VCaP (cell line): ENCODE measurements at regions not wholly inside any gene's neighbourhood (a gene's known extent, or its start where the extent isn't known, plus 50 kb on each side); places are given as distances from the start of the nearest gene placed in this dataset.

ENCODE experiments used
- H3K27ac ChIP-seq: fragments of 450-650 bp; 2 replicates; pipeline ENCODE4 v1.5.1; 2017
- TF ChIP-seq, protein P1 (sequence below): fragments of 450-650 bp; conservative IDR thresholded peaks from 2 replicates; pipeline ENCODE4 v1.5.1; 2017; ENCODE audit warnings: mild to moderate bottlenecking, moderate library complexity

DNA sequence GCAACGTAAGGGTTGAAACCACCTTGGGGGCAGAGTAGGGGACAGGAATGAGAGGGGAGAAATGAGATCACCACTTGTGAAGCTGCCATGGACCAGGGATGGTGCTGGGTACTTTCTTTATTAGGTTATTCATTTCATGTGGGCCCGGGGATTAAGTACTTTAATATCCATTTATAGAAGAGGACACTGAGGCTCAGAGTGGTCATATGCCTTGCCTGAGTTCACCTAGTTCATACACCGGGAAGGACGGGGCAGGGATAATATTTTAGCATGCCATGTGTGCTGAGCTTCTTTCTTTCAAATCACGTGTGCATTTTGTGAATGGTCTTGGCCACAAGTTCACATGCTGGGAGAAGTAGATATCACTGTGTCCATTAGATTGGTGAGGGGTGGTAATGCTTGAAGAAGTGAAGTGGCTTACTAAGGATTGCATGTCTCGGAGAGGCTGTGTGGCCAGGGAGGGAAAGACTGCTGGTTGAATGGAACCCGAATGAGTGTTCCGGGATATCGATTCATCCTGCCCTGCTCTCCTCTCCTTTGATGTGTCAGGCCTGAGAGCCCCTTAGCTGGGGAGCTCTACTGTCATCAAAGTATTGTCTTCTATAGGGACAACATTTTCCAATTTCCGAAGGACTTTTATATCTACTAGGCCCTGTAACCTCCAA, 187.1 kb downstream of the MYCN start:
- no peak overlapping the region for H3K27ac ChIP-seq
- TF ChIP-seq, protein P1, sequence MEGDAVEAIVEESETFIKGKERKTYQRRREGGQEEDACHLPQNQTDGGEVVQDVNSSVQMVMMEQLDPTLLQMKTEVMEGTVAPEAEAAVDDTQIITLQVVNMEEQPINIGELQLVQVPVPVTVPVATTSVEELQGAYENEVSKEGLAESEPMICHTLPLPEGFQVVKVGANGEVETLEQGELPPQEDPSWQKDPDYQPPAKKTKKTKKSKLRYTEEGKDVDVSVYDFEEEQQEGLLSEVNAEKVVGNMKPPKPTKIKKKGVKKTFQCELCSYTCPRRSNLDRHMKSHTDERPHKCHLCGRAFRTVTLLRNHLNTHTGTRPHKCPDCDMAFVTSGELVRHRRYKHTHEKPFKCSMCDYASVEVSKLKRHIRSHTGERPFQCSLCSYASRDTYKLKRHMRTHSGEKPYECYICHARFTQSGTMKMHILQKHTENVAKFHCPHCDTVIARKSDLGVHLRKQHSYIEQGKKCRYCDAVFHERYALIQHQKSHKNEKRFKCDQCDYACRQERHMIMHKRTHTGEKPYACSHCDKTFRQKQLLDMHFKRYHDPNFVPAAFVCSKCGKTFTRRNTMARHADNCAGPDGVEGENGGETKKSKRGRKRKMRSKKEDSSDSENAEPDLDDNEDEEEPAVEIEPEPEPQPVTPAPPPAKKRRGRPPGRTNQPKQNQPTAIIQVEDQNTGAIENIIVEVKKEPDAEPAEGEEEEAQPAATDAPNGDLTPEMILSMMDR: no peak

DNA sequence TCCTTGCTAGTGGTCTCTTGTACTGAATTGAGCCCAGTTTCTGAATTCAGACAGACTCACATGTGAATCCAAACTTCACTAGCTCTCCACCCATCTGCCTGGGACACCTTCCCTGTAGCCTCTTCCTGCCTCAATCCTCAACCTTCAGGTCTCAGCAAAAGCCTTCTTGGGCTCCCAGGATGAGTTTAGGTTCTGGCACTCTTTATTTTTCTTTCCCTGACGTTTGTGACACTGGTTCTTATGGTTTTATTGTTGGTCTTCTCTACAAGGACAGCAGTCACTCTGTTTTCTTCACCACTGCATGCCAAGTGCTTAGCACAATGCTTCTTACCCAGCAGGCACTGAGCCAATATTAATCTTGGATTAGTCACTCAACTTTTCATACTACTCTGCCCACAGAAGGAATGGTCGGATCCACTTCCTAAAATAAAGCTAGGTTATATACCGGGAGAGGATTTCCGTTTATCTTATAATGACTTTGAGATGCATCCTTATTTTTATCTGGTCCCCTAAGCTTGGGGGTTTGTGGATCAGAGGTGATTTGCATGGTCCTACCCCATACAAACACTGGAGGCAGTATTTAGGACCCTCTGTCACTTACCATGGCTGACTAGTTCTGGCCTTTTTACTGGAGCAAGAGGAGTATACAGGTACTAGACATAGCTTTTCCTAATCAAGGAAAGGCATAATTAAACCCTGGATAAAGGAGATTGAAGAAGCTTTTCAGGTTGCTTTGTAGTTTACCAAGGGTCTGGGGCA, 186.3 kb downstream of the MYCN start:
- no peak overlapping the region for H3K27ac ChIP-seq
- TF ChIP-seq, protein P1: no peak

DNA sequence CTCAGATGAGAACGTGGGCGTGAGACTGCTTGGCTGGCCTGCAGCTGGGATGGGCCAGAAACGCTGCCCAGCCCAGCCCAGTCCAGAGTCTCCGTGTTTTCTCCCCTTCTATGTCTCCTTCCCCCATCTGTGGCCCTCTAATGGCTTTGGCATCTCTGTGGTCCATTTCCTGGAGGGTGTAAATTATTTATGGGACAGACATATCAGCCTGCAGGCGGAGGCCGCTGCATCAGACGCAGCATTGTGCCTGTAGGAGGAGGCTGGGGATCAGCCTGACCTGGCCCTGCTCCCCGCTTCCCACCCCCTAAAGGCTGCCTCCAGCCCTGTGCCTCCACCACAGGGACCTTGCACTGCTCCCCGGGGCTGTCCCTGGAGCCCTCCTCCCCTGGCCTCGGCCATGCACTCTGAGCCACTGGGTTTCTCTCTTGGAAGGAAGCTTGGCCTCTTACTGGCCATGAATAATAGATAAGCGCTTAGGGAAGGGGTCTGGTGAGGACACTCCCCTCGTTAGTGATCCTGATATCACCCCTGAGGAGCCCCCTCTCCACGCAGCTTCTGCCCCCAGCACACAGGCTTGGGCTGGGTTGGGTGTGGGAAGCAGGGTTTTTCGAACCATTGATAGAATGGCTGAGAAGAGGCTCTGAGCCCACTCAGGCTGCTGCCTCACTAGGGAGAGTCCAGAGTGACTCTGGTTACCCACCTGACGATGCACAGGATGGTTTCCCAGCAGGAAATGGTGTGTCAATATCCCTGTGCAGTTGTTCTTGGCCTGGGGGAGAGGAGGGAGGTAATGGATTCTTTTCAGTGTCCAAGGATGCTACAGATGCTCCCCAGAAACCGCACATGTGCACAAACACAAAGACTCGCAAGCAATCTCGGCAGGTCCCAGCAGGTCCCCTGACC, 185.5 kb downstream of the MYCN start:
- no peak overlapping the region for H3K27ac ChIP-seq
- TF ChIP-seq, protein P1: no peak

DNA sequence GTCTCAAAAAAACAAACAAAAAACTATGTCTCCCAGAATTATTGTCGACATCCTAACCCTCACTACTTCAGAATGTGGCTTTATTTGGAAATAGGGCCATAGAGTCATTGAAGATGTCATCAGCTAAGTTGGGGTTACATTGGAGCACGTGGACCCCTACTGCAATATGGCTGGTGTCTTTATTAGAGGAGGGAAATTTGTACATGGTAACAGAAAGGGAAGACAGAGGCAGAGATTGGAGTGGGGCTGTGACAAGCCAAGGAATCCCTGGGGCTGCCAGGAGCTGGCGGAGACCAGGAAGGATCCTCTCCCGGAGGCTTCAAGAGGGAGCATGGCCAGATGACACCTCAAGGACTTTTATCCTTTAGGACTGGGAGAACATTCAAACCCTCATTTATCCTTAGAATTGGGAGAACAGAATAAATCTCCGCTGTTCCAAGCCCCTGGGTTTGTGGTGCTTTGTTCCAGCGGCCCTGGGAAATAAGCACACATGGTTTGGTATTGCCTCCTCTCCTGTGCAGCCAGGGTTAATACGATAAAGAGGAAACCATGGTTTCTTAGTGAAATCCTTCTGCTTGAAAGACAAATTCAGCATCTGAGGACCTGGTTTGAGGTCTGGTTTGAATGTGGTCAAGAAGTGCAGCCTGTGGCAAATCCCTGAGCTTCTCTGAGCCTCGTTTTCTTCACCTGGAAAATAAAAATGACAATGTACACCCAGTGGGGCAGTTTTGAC, 184.7 kb downstream of the MYCN start:
- H3K27ac ChIP-seq: no peak overlapping the region
- TF ChIP-seq, protein P1: no peak

DNA sequence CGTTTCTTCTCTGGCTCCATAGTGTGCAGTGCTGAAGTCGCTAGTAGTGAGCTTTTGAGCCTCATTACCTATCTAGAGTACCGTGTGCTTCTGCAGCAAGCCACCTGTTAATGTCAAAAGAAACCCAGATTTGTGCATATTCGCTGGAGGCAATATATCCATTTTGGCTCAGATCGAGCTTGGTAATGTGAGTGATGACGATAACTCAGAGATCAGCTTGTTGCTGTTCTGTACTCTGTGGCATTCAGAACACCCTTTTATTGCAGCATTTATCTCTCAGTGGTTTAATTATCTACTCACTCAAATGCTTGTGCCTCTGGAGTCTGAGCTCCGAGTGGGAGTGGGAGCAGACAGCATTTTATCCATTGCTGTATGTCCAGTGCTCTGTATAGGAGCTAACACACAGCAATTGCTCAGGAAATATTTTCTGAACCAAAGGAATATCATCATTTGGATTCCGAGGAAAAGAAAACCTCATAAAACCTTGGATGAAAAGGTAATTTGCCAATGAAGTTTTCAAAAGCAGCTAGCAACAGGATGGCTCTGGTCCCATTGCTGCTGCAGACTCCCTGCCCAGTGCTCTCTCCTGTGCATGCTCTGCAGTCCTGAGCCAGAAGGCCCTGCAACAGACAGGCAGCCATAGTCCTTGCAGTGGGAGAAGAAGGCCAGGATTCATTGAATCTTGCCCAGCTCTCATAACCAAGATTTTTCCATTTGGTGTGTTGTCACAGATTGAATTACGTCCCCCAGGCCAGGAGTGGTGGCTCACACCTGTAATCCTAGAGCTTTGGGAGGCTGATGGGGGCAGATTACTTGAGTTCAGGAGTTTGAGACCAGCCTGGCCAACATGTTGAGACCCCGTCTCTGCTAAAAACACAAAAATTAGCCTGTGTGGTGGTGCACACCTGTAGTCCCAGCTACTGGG, 183.8 kb downstream of the MYCN start:
- no peak overlapping the region for H3K27ac ChIP-seq
- TF ChIP-seq, protein P1: no peak

DNA sequence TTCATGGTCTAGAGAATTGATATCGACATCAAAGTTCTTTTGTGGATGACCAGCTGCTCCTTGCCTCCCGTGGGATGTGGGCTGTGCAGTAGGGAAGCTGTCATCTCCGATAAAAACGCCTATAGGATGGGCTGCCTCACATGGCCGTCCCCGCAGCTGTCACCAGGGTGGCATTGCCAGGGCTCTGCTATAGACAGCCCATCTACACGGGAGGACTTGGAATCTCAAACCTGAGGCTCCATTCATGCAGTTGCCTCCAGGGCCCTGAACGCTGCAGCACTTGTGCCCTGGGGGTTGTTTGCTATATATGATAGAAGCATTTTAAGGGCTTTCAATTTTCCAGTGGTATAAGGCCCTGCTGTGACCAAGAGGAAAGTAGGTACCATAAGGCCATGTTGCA, 183.1 kb downstream of the MYCN start:
- TF ChIP-seq, protein P1: no peak
- H3K27ac ChIP-seq: no peak overlapping the region
